Ovary (tissue), 3 donors: ENCODE measurements at regions not wholly inside any gene's neighbourhood (a gene's known extent, or its start where the extent isn't known, plus 50 kb on each side); places are given as distances from the start of the nearest gene placed in this dataset.

ENCODE experiments used
- CTCF ChIP-seq, 3 donors: fragments of 450-650 bp in 2 of 3; fragments of 200-600 bp in 1 of 3; IDR thresholded peaks; one replicate each; pipeline versions ENCODE4 v1.5.1 to v1.8.0; 2016 to 2022; ENCODE audit warnings: antibody characterized with exemption in 3 of 3, mild to moderate bottlenecking in 1 of 3
- EP300 ChIP-seq: sonication (generic); formaldehyde crosslinking; IDR thresholded peaks from one replicate; pipeline ENCODE4 v1.6.1; 2017; ENCODE audit warnings: antibody characterized with exemption
- POLR2A ChIP-seq: fragments of 450-650 bp; IDR thresholded peaks from one replicate; pipeline ENCODE4 v1.6.1; 2017; ENCODE audit warnings: antibody characterized with exemption, mild to moderate bottlenecking, moderate library complexity
- donor health status: DM: no; HTN: no; CAD: no.

DNA sequence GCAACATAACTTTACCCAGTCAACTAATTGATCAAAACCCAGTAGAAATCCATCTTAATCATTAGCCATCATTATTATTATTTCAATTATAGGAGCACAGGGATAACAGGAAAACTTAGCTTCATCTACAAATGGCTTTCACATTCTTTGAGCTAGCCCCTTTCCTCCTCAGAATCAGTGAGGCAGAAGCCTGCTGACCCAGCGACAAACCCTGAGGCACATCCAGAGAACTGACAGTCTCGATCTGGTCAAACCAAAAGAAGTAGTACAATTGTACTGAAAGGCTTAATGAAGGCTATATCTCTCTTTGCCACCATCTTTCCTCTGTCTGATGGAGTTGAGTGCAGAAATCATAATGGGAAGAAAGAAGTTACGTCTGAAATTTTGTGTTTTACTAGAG lies 109.8 kb upstream of the ARID2 start:
- TF ChIP-seq CTCF (IDR thresholded peaks at IDR 0.05), result no peak
- TF ChIP-seq POLR2A, result no peak
- TF ChIP-seq EP300, result no peak
